Liver (tissue), 3 donors: ENCODE measurements at regions not wholly inside any gene's neighbourhood (a gene's known extent, or its start where the extent isn't known, plus 50 kb on each side); places are given as distances from the start of the nearest gene placed in this dataset.

Experiments used
- EGR1 ChIP-seq, 2 donors: IDR thresholded peaks; 2 replicates each; pipeline ENCODE4 v1.6.1; 2016 to 2018; ENCODE audit warnings: antibody characterized with exemption in 2 of 2, low read depth in 2 of 2
- FOXA1 ChIP-seq: IDR thresholded peaks from 2 replicates; pipeline ENCODE4 v1.6.1; 2016; ENCODE audit warnings: antibody characterized with exemption
- FOXA2 ChIP-seq: IDR thresholded peaks from 2 replicates; pipeline ENCODE4 v1.6.1; 2016; ENCODE audit warnings: antibody characterized with exemption
- GABPA ChIP-seq, 2 donors: IDR thresholded peaks in 1 of 2; conservative IDR thresholded peaks in 1 of 2; 2 replicates each; pipeline ENCODE4 v1.6.1; 2016; ENCODE audit warnings: antibody characterized with exemption in 2 of 2, mild to moderate bottlenecking in 1 of 2, moderate library complexity in 1 of 2
- HNF4A ChIP-seq, 2 donors: conservative IDR thresholded peaks; 2 replicates each; pipeline ENCODE4 v1.6.1; 2016; ENCODE audit warnings: antibody characterized with exemption in 2 of 2, mild to moderate bottlenecking in 2 of 2
- JUND ChIP-seq, 2 donors: IDR thresholded peaks; 2 replicates each; pipeline ENCODE4 v1.6.1; 2016; ENCODE audit warnings: antibody characterized with exemption in 2 of 2
- RAD21 ChIP-seq, 2 donors: IDR thresholded peaks; 2 replicates each; pipeline ENCODE4 v1.6.1; 2016; ENCODE audit warnings: antibody characterized with exemption in 2 of 2, mild to moderate bottlenecking in 2 of 2
- TAF1 ChIP-seq: conservative IDR thresholded peaks from 2 replicates; pipeline ENCODE4 v1.6.1; 2016; ENCODE audit warnings: antibody characterized with exemption, mild to moderate bottlenecking
- YY1 ChIP-seq: IDR thresholded peaks from 2 replicates; pipeline ENCODE4 v1.6.1; 2016; ENCODE audit warnings: antibody characterized with exemption, mild to moderate bottlenecking
- TF ChIP-seq, protein P1 (sequence below): fragments of 150-350 bp; IDR thresholded peaks from 2 replicates; pipeline ENCODE4 v1.5.1; 2017; ENCODE audit warnings: improper control_type of control experiment, low read depth, low read length; ENCODE audit not compliant: missing input control
- TF ChIP-seq, protein P2 (sequence below): IDR thresholded peaks from 2 replicates; pipeline ENCODE4 v1.6.1; 2016; ENCODE audit warnings: antibody characterized with exemption, mild to moderate bottlenecking
- TF ChIP-seq, protein P3 (sequence below): IDR thresholded peaks from 2 replicates; pipeline ENCODE4 v1.6.1; 2016; ENCODE audit warnings: antibody characterized with exemption
- TF ChIP-seq, protein P4 (sequence below): IDR thresholded peaks from 2 replicates; pipeline ENCODE4 v1.6.1; 2016; ENCODE audit warnings: antibody characterized with exemption
- TF ChIP-seq, protein P5 (sequence below): IDR thresholded peaks from 2 replicates; pipeline ENCODE4 v1.6.1; 2016; ENCODE audit warnings: antibody characterized with exemption
- donor health status: healthy.
- donor health status: healthy.

DNA sequence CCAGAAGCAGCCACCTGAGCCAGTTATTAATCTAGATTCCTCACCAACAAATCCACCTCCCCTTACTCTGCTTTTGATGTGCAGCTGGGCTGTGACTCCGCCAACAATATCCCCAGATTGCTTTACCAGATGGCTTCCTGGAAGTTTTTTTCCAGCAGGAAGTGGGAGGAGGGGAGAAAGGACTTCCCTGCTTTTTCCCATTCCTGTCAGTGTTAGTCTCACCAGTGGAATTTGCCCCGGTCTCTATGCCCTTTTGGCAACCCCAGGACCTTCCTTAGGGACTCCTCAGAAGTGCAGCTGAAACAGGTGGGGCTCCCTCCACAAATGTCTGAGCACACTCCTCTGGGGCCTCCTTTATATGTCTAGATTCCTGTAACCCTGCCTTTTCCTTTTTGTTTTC is 465.2 kb upstream of the IGFBP7 start:
- TF ChIP-seq RAD21 (IDR thresholded peaks at IDR 0.05), result no peak
- TF ChIP-seq, protein P1, sequence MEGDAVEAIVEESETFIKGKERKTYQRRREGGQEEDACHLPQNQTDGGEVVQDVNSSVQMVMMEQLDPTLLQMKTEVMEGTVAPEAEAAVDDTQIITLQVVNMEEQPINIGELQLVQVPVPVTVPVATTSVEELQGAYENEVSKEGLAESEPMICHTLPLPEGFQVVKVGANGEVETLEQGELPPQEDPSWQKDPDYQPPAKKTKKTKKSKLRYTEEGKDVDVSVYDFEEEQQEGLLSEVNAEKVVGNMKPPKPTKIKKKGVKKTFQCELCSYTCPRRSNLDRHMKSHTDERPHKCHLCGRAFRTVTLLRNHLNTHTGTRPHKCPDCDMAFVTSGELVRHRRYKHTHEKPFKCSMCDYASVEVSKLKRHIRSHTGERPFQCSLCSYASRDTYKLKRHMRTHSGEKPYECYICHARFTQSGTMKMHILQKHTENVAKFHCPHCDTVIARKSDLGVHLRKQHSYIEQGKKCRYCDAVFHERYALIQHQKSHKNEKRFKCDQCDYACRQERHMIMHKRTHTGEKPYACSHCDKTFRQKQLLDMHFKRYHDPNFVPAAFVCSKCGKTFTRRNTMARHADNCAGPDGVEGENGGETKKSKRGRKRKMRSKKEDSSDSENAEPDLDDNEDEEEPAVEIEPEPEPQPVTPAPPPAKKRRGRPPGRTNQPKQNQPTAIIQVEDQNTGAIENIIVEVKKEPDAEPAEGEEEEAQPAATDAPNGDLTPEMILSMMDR, result no peak
- TF ChIP-seq EGR1 (IDR thresholded peaks at IDR 0.05; ENCODE audit: low read depth in 2 of 2), result no peak
- TF ChIP-seq, protein P2, sequence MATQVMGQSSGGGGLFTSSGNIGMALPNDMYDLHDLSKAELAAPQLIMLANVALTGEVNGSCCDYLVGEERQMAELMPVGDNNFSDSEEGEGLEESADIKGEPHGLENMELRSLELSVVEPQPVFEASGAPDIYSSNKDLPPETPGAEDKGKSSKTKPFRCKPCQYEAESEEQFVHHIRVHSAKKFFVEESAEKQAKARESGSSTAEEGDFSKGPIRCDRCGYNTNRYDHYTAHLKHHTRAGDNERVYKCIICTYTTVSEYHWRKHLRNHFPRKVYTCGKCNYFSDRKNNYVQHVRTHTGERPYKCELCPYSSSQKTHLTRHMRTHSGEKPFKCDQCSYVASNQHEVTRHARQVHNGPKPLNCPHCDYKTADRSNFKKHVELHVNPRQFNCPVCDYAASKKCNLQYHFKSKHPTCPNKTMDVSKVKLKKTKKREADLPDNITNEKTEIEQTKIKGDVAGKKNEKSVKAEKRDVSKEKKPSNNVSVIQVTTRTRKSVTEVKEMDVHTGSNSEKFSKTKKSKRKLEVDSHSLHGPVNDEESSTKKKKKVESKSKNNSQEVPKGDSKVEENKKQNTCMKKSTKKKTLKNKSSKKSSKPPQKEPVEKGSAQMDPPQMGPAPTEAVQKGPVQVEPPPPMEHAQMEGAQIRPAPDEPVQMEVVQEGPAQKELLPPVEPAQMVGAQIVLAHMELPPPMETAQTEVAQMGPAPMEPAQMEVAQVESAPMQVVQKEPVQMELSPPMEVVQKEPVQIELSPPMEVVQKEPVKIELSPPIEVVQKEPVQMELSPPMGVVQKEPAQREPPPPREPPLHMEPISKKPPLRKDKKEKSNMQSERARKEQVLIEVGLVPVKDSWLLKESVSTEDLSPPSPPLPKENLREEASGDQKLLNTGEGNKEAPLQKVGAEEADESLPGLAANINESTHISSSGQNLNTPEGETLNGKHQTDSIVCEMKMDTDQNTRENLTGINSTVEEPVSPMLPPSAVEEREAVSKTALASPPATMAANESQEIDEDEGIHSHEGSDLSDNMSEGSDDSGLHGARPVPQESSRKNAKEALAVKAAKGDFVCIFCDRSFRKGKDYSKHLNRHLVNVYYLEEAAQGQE, result no peak
- no peak for TF ChIP-seq TAF1
- TF ChIP-seq, protein P3, sequence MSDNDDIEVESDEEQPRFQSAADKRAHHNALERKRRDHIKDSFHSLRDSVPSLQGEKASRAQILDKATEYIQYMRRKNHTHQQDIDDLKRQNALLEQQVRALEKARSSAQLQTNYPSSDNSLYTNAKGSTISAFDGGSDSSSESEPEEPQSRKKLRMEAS, result no peak
- no peak for TF ChIP-seq YY1
- TF ChIP-seq, protein P4, sequence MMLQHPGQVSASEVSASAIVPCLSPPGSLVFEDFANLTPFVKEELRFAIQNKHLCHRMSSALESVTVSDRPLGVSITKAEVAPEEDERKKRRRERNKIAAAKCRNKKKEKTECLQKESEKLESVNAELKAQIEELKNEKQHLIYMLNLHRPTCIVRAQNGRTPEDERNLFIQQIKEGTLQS, result no peak
- no peak for TF ChIP-seq FOXA1
- TF ChIP-seq HNF4A (conservative IDR thresholded peaks at IDR 0.05), result no peak
- no peak for TF ChIP-seq FOXA2
- TF ChIP-seq, protein P5, sequence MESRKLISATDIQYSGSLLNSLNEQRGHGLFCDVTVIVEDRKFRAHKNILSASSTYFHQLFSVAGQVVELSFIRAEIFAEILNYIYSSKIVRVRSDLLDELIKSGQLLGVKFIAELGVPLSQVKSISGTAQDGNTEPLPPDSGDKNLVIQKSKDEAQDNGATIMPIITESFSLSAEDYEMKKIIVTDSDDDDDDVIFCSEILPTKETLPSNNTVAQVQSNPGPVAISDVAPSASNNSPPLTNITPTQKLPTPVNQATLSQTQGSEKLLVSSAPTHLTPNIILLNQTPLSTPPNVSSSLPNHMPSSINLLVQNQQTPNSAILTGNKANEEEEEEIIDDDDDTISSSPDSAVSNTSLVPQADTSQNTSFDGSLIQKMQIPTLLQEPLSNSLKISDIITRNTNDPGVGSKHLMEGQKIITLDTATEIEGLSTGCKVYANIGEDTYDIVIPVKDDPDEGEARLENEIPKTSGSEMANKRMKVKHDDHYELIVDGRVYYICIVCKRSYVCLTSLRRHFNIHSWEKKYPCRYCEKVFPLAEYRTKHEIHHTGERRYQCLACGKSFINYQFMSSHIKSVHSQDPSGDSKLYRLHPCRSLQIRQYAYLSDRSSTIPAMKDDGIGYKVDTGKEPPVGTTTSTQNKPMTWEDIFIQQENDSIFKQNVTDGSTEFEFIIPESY, result no peak
- TF ChIP-seq JUND (IDR thresholded peaks at IDR 0.05), result no peak
- TF ChIP-seq GABPA (IDR thresholded peaks at IDR 0.05 in 1 of 2, conservative IDR thresholded peaks at IDR 0.05 in 1 of 2), result no peak
